ENCODE measurements at regions not wholly inside any gene's neighbourhood (a gene's known extent, or its start where the extent isn't known, plus 50 kb on each side); places are given as distances from the start of the nearest gene placed in this dataset.

DNA sequence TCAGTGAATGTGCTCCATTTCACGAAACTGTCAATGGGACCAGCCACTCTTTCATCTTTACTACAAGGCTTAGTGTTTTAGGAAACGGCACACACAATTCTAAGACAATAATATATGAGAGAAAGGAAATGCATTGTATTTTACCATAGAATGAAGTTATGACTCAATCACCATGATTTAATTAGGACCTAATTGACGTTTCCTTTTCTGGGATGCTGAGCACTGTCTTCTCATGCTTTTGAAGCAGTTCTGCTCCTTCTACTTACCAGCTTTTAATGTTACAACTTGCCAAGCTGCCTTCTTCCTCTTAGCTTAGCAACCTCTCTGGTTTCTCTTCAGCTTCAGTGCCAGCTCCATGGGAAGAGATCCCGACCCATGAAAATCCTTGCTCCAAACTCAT lies 94.3 kb upstream of the SERPINE2 start (continued):
- TF ChIP-seq ZNF462 (CRISPR knock-in tag; IDR thresholded peaks at IDR 0.05) (no peak), EZH2 (IDR thresholded peaks at IDR 0.05; ENCODE audit: low read depth, unreplicated experiment) (no peak), ETS1 (IDR thresholded peaks at IDR 0.05) (no peak), ZNF114 (CRISPR knock-in tag; IDR thresholded peaks at IDR 0.05) (no peak), CTCF (conservative IDR thresholded peaks at IDR 0.05; ENCODE audit: low read depth in 2 of 2) (no peak)

GRCh38 chr2:224127871-224128501 lies 88.9 kb upstream of the SERPINE2 start:
- H3K27ac Mint-ChIP-seq: no peak overlapping the region
- DNase-seq (ENCODE audit: low spot score): no peak
- ATAC-seq: no peak
- H3K4me3 Mint-ChIP-seq: no peak overlapping the region
- TF ChIP-seq CTCF (conservative IDR thresholded peaks at IDR 0.05; ENCODE audit: low read depth in 2 of 2) (no peak), EZH2 (IDR thresholded peaks at IDR 0.05; ENCODE audit: low read depth, unreplicated experiment) (no peak), NANOG (IDR thresholded peaks at IDR 0.05; ENCODE audit: borderline replicate concordance) (no peak), CREB1 (CRISPR knock-in tag; IDR thresholded peaks at IDR 0.05; ENCODE audit: low read depth) (no peak)
- no peaks in the 10 kb centered on the region for H3K79me2 ChIP-seq (replicated peaks; ENCODE audit: insufficient read depth)
- H3K27me3 ChIP-seq (ENCODE audit: insufficient read depth): no peaks in the 10 kb centered on the region
- H3K9me3 Mint-ChIP-seq: no peaks in the 10 kb centered on the region
- H2AFZ ChIP-seq: no peak overlapping the region
- H3K9me2 ChIP-seq (ENCODE audit: insufficient read depth): peaks cover 5% of the 10 kb centered on the region; the same call in 1 of the 2 replicates
- no peaks in the 10 kb centered on the region for H3F3A ChIP-seq (replicated peaks; ENCODE audit: low read depth)
- no peak overlapping the region for H3K4me3 ChIP-seq
- no peaks in the 10 kb centered on the region for H3K27me3 Mint-ChIP-seq (ENCODE audit: insufficient read depth, low read depth, poor library complexity)
- H3K36me3 Mint-ChIP-seq (ENCODE audit: low read depth): no peaks in the 10 kb centered on the region
- H3K4me1 ChIP-seq (ENCODE audit: insufficient read depth): no peaks in the 10 kb centered on the region
- no peaks in the 10 kb centered on the region for H3K36me3 ChIP-seq (ENCODE audit: insufficient read depth)
- no peak overlapping the region for H3K4me2 ChIP-seq
- no peaks in the 10 kb centered on the region for H3K4me1 Mint-ChIP-seq
- H3K27ac ChIP-seq (ENCODE audit: low read depth): no peak overlapping the region
- H4K20me1 ChIP-seq (replicated peaks; ENCODE audit: insufficient read depth): no peaks in the 10 kb centered on the region
